Uterus (tissue), 2 donors: ENCODE measurements at regions not wholly inside any gene's neighbourhood (a gene's known extent, or its start where the extent isn't known, plus 50 kb on each side); places are given as distances from the start of the nearest gene placed in this dataset.

Experiments
- POLR2A ChIP-seq, 2 donors: fragments of 450-650 bp; IDR thresholded peaks; one replicate each; pipeline ENCODE4 v1.6.1; 2016; ENCODE audit warnings: antibody characterized with exemption in 2 of 2, mild to moderate bottlenecking in 1 of 2, moderate library complexity in 1 of 2
- TF ChIP-seq, protein P1 (sequence below), 4 experiments: fragments of 200-600 bp in 2 of 4; fragments of 450-650 bp in 2 of 4; sonication (generic) in 2 of 4; IDR thresholded peaks; one replicate each; pipeline ENCODE4 v1.5.1; 2016 to 2019; ENCODE audit warnings: antibody characterized with exemption in 4 of 4, mild to moderate bottlenecking in 2 of 4, moderate library complexity in 1 of 4

DNA sequence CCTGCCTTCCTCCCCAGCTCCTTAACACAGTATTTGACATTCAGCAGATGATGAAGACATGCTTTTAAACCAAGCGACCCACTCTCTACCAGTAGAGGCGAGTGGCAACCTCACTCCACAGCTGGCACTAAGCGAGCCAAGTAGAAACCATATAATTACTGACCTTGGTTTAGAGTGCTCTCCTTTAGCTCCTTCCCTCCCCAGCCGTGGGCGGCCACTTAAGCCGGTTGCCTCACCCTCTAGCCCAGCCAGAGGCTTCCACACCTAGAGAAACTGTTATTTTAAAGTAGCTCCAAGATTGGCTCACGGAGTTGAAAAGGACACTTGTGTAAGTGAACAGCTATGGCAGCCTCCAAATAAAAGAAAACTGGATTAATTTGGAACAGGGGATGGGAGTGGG is 109.1 kb upstream of the CRHR1 start:
- TF ChIP-seq, protein P1, sequence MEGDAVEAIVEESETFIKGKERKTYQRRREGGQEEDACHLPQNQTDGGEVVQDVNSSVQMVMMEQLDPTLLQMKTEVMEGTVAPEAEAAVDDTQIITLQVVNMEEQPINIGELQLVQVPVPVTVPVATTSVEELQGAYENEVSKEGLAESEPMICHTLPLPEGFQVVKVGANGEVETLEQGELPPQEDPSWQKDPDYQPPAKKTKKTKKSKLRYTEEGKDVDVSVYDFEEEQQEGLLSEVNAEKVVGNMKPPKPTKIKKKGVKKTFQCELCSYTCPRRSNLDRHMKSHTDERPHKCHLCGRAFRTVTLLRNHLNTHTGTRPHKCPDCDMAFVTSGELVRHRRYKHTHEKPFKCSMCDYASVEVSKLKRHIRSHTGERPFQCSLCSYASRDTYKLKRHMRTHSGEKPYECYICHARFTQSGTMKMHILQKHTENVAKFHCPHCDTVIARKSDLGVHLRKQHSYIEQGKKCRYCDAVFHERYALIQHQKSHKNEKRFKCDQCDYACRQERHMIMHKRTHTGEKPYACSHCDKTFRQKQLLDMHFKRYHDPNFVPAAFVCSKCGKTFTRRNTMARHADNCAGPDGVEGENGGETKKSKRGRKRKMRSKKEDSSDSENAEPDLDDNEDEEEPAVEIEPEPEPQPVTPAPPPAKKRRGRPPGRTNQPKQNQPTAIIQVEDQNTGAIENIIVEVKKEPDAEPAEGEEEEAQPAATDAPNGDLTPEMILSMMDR (IDR thresholded peaks at IDR 0.05), result no peak
- no peak for TF ChIP-seq POLR2A (IDR thresholded peaks at IDR 0.05)
